IMR-90 (cell line): ENCODE measurements at regions not wholly inside any gene's neighbourhood (a gene's known extent, or its start where the extent isn't known, plus 50 kb on each side); places are given as distances from the start of the nearest gene placed in this dataset.

ENCODE experiments used
- ATAC-seq: fragments of 200-7000 bp; cut with Tn5 transposase; 2 replicates; pipeline ENCODE4 v1.9.1; 2020; ENCODE audit warnings: low read depth, mild to moderate bottlenecking, moderate library complexity
- BruUV-seq: library from RNA; stranded (reverse); fragments of 400-500 nt; replicated peaks from 2 replicates; lab custom pipeline; 2021; lab: Mats Ljungman, UMichigan
- CTCF ChIA-PET: fragments of 300-600 bp; formaldehyde crosslinking; extraction: SDS; loops from one replicate; lab custom pipeline; 2021; ENCODE audit warnings: antibody characterized with exemption; lab: Yijun Ruan, JAX
- POLR2A ChIA-PET: fragments of 300-600 bp; sonication (Branson Sonifier 250); formaldehyde crosslinking; loops from one replicate; lab custom pipeline; 2022; ENCODE audit warnings: antibody characterized with exemption; ENCODE audit not compliant: unreplicated experiment; lab: Charles Lee
- DNase-seq: peaks from one replicate; pipeline ENCODE4 v3.0.0; 2013
- H2AFZ ChIP-seq: replicated peaks from 2 replicates; pipeline ENCODE3; 2013; ENCODE audit warnings: low read length, mild to moderate bottlenecking; ENCODE audit not compliant: poor library complexity
- H2AK5ac ChIP-seq: 2 replicates; pipeline ENCODE4 v1.6.1; 2013; ENCODE audit warnings: low read depth, low read length, inconsistent platforms
- H2AK9ac ChIP-seq: replicated peaks from 2 replicates; pipeline ENCODE3; 2013; ENCODE audit warnings: mild to moderate bottlenecking, low read depth, low read length, moderate library complexity; ENCODE audit not compliant: poor library complexity
- H2BK120ac ChIP-seq: 2 replicates; pipeline ENCODE4 v1.6.1; 2013; ENCODE audit warnings: low read depth, low read length, inconsistent platforms
- H2BK15ac ChIP-seq: 3 replicates; pipeline ENCODE4 v1.6.1; 2013; ENCODE audit warnings: low read depth, low read length, inconsistent platforms
- H2BK20ac ChIP-seq: 2 replicates; pipeline ENCODE4 v1.6.1; 2013; ENCODE audit warnings: low read depth, mild to moderate bottlenecking, inconsistent platforms, low read length, moderate library complexity
- H2BK5ac ChIP-seq: 2 replicates; pipeline ENCODE4 v1.6.1; 2013; ENCODE audit warnings: mild to moderate bottlenecking, low read depth, low read length, inconsistent platforms; ENCODE audit not compliant: poor library complexity, severe bottlenecking
- H3K14ac ChIP-seq: replicated peaks from 2 replicates; pipeline ENCODE4 v1.6.1; 2013; ENCODE audit warnings: low read depth, low read length, inconsistent platforms
- H3K18ac ChIP-seq: 2 replicates; pipeline ENCODE4 v1.6.1; 2013; ENCODE audit warnings: low read depth, low read length, control low read depth
- H3K23ac ChIP-seq: 2 replicates; pipeline ENCODE4 v1.6.1; 2013; ENCODE audit warnings: low read depth, low read length, inconsistent platforms
- H3K27ac ChIP-seq: 2 replicates; pipeline ENCODE4 v1.5.1; 2013; ENCODE audit warnings: mild to moderate bottlenecking, control low read depth, low read length; ENCODE audit not compliant: insufficient read depth
- H3K27me3 ChIP-seq: 2 replicates; pipeline ENCODE4 v1.6.1; 2013; ENCODE audit warnings: low read length; ENCODE audit not compliant: control insufficient read depth, insufficient read depth
- H3K36me3 ChIP-seq: 2 replicates; pipeline ENCODE4 v1.6.1; 2013; ENCODE audit warnings: low read length, mixed read lengths; ENCODE audit not compliant: control insufficient read depth, insufficient read depth
- H3K4ac ChIP-seq: 2 replicates; pipeline ENCODE4 v1.6.1; 2013; ENCODE audit warnings: low read depth, low read length, inconsistent platforms
- H3K4me1 ChIP-seq: 2 replicates; pipeline ENCODE4 v1.6.1; 2013; ENCODE audit warnings: low read length, mixed read lengths; ENCODE audit not compliant: control insufficient read depth, insufficient read depth
- H3K4me2 ChIP-seq: 2 replicates; pipeline ENCODE4 v1.6.1; 2013; ENCODE audit warnings: low read depth, mild to moderate bottlenecking, control low read depth, low read length, moderate library complexity
- H3K4me3 ChIP-seq: 2 replicates; pipeline ENCODE4 v1.5.1; 2013; ENCODE audit warnings: low read depth, mild to moderate bottlenecking, control low read depth, low read length, moderate library complexity; ENCODE audit not compliant: insufficient read depth
- H3K56ac ChIP-seq: 2 replicates; pipeline ENCODE4 v1.6.1; 2013; ENCODE audit warnings: low read length, inconsistent platforms; ENCODE audit not compliant: insufficient read depth; ENCODE audit errors: extremely low read depth
- H3K79me1 ChIP-seq, 2 experiments: 2 replicates each; pipeline ENCODE4 v1.6.1; 2013; ENCODE audit warnings: low read length in 2 of 2, inconsistent platforms in 1 of 2, low read depth in 1 of 2
- H3K9ac ChIP-seq: 2 replicates; pipeline ENCODE4 v1.6.1; 2013; ENCODE audit warnings: low read depth, low read length, control low read depth
- H3K9me1 ChIP-seq: 2 replicates; pipeline ENCODE4 v1.6.1; 2013; ENCODE audit warnings: low read length, inconsistent platforms; ENCODE audit not compliant: insufficient read depth
- H3K9me3 ChIP-seq: 2 replicates; pipeline ENCODE4 v1.6.1; 2013; ENCODE audit warnings: low read length; ENCODE audit not compliant: control insufficient read depth, insufficient read depth
- H4K20me1 ChIP-seq: 2 replicates; pipeline ENCODE4 v1.6.1; 2013; ENCODE audit warnings: low read length, inconsistent platforms; ENCODE audit not compliant: insufficient read depth
- H4K5ac ChIP-seq: 2 replicates; pipeline ENCODE4 v1.6.1; 2013; ENCODE audit warnings: mild to moderate bottlenecking, low read depth, low read length, control low read depth
- H4K8ac ChIP-seq, 2 experiments: 2 replicates each; pipeline ENCODE4 v1.6.1; 2013; ENCODE audit warnings: low read depth in 2 of 2, low read length in 2 of 2, control low read depth in 1 of 2, inconsistent platforms in 1 of 2
- H4K91ac ChIP-seq: 2 replicates; pipeline ENCODE4 v1.6.1; 2013; ENCODE audit warnings: low read depth, low read length, inconsistent platforms; ENCODE audit not compliant: insufficient read depth
- CEBPB ChIP-seq: IDR thresholded peaks from 2 replicates; pipeline ENCODE4 v1.6.1; 2012; ENCODE audit warnings: low read depth, low read length, improper control_type of control experiment
- CHD1 ChIP-seq: IDR thresholded peaks from 2 replicates; pipeline ENCODE4 v1.6.1; 2012; ENCODE audit warnings: low read depth, low read length, improper control_type of control experiment
- CTCF ChIP-seq: conservative IDR thresholded peaks from 2 replicates; pipeline ENCODE4 v1.5.1; 2012; ENCODE audit warnings: mild to moderate bottlenecking, low read depth, low read length, improper control_type of control experiment
- FOS ChIP-seq: fragments of 150-350 bp; IDR thresholded peaks from 2 replicates; pipeline ENCODE4 v1.6.1; 2016; ENCODE audit warnings: low read depth, low read length
- MAFK ChIP-seq: IDR thresholded peaks from 2 replicates; pipeline ENCODE4 v1.6.1; 2012; ENCODE audit warnings: low read depth, low read length, improper control_type of control experiment
- MAZ ChIP-seq: IDR thresholded peaks from 2 replicates; pipeline ENCODE4 v1.6.1; 2012; ENCODE audit warnings: low read depth, mild to moderate bottlenecking, low read length, improper control_type of control experiment, moderate library complexity, borderline replicate concordance
- MXI1 ChIP-seq: IDR thresholded peaks from 2 replicates; pipeline ENCODE4 v1.6.1; 2012; ENCODE audit warnings: low read depth, mild to moderate bottlenecking, low read length, moderate library complexity, borderline replicate concordance
- NFE2L2 ChIP-seq: fragments of 150-350 bp; IDR thresholded peaks from 2 replicates; pipeline ENCODE4 v1.6.1; 2016; ENCODE audit warnings: low read depth, mild to moderate bottlenecking, low read length
- RAD21 ChIP-seq: IDR thresholded peaks from 2 replicates; pipeline ENCODE4 v1.6.1; 2012; ENCODE audit warnings: low read length, improper control_type of control experiment
- dilution Hi-C: fragments of 300-500 bp; cut with HindIII; formaldehyde crosslinking; loops from one replicate; pipeline ENCODE4 v1.14.3; 2018; ENCODE audit warnings: low sequenced_read_pairs; ENCODE audit not compliant: unreplicated experiment
- in situ Hi-C: fragments of 300-500 bp; cut with MboI; formaldehyde crosslinking; loops from 3 replicates; pipeline ENCODE4 v1.14.3; 2019; ENCODE audit warnings: low sequenced_read_pairs, inconsistent platforms, mixed read lengths
- intact Hi-C: fragments of 100-400 bp; cut with micrococcal nuclease; formaldehyde crosslinking; loops from 2 replicates; pipeline ENCODE4 v1.10.0; 2022

- ATAC-seq, result no peak
- no peak overlapping the region for H3K4me3 ChIP-seq
- dilution Hi-C loops, result no loop called here
These were observed 263.7 kb downstream of the SOX11 start for GRCh38 chr2:5955921-5956320.

More at GRCh38 chr2:5955921-5956320, 263.7 kb downstream of the SOX11 start:
- H2BK5ac ChIP-seq, result no peak overlapping the region
- H3K27ac ChIP-seq, result no peak overlapping the region
- intact Hi-C loops (no loop called here), in situ Hi-C loops (no loop called here)
- DNase-seq, result no peak
- TF ChIP-seq CHD1, result no peak
- no peak for TF ChIP-seq MXI1
- no peak for TF ChIP-seq MAFK
- no peak for TF ChIP-seq FOS
- no peak for TF ChIP-seq CTCF
- TF ChIP-seq RAD21, result no peak
- no peak for TF ChIP-seq CEBPB
- no peak for TF ChIP-seq NFE2L2
- TF ChIP-seq MAZ, result no peak
- no peak overlapping the region for H2AFZ ChIP-seq
- H3K4me1 ChIP-seq, result no peaks in the 10 kb centered on the region
- H2AK9ac ChIP-seq, result no peak overlapping the region
- POLR2A ChIA-PET, result no interaction called here
- H3K14ac ChIP-seq, result no peak overlapping the region
- H4K5ac ChIP-seq, result no peak overlapping the region
- H3K9me3 ChIP-seq, result no peaks in the 10 kb centered on the region
- no peak overlapping the region for H3K23ac ChIP-seq
- no peak overlapping the region for H3K4me2 ChIP-seq
- H3K56ac ChIP-seq, result no peak overlapping the region
- no peaks in the 10 kb centered on the region for H4K20me1 ChIP-seq
- H2BK120ac ChIP-seq, result no peak overlapping the region
- H3K4ac ChIP-seq, result no peak overlapping the region
- no peak overlapping the region for H2BK15ac ChIP-seq
- H3K18ac ChIP-seq, result no peak overlapping the region
- no peaks in the 10 kb centered on the region for H3K9me1 ChIP-seq
- H3K36me3 ChIP-seq, result no peaks in the 10 kb centered on the region
- no peak overlapping the region for H4K91ac ChIP-seq
- H4K8ac ChIP-seq, result no peak overlapping the region
- CTCF ChIA-PET, result interaction anchor here (0.6 kb wide), 1 partner anchor 527 kb away, joined by 5 read pairs; no protein-coding TSS in a partner anchor
- no peaks in the 10 kb centered on the region for H3K79me1 ChIP-seq
- no peak overlapping the region for H3K9ac ChIP-seq
- no TSS peak for BruUV-seq
- H2BK20ac ChIP-seq, result no peak overlapping the region
- no peak overlapping the region for H2AK5ac ChIP-seq
- no peaks in the 10 kb centered on the region for H3K27me3 ChIP-seq
